PFSK-1 (cell line): ENCODE measurements at regions not wholly inside any gene's neighbourhood (a gene's known extent, or its start where the extent isn't known, plus 50 kb on each side); places are given as distances from the start of the nearest gene placed in this dataset.

Source experiments
- POLR2AphosphoS5 ChIP-seq: IDR thresholded peaks from 2 replicates; pipeline ENCODE4 v1.6.1; 2012; ENCODE audit warnings: low read depth, mild to moderate bottlenecking, control low read depth, low read length, moderate library complexity
- SIN3A ChIP-seq: IDR thresholded peaks from 2 replicates; pipeline ENCODE4 v1.6.1; 2012; ENCODE audit warnings: mild to moderate bottlenecking, low read length, moderate library complexity, borderline replicate concordance; ENCODE audit not compliant: insufficient read depth
- TAF1 ChIP-seq: IDR thresholded peaks from 2 replicates; pipeline ENCODE4 v1.6.1; 2012; ENCODE audit warnings: low read length, control low read depth, borderline replicate concordance; ENCODE audit not compliant: insufficient read depth

DNA sequence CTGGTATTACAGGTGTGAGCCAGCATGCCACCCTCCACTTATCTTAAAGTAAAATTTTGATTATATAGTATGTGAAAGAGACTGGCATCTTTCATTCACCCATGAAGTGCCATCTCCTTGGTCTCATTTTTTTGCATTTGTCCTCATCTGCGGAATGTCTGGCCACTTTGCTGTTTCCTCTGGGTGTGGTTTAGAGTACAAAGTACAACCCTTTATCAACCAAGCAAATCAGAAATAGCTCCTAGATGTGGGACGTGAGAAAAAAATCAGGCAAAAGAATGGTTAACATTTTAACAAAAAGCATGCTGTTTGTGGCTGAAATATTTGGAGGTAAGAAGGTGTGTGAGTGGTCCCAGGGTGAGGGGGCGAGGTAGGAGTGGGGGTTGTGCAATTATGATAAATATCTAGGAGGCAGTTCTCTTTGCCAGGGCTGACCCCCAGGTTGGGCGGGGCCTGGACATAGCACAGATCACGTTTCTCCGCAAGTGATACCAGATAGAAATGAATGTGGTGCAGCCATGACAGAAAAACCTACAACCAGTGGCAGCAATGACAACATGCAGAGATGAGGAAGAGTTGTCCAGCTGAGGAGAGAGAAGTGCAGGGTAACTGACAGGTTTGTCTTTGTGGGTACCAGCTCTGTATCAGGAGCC lies 115.8 kb upstream of the SERTAD2 start:
- no peak for TF ChIP-seq TAF1
- no peak for TF ChIP-seq SIN3A
- TF ChIP-seq POLR2AphosphoS5: no peak
